ENCODE measurements at regions not wholly inside any gene's neighbourhood (a gene's known extent, or its start where the extent isn't known, plus 50 kb on each side); places are given as distances from the start of the nearest gene placed in this dataset.
"Not testable (repeated sequence)": the region's sequence is repeated elsewhere in the genome, so short reads cannot be mapped to it uniquely, and the experiment has no call there.

- ATAC-seq = no peak
- TF ChIP-seq OSR1 (CRISPR knock-in tag; IDR thresholded peaks at IDR 0.05) (no peak), ARNTL (CRISPR knock-in tag; IDR thresholded peaks at IDR 0.05; ENCODE audit: borderline replicate concordance, low read depth) (no peak), TOX (CRISPR knock-in tag; IDR thresholded peaks at IDR 0.05; ENCODE audit: borderline replicate concordance) (no peak), ZNF565 (CRISPR knock-in tag; conservative IDR thresholded peaks at IDR 0.05; ENCODE audit: low read depth) (no peak), ZNF8 (CRISPR knock-in tag; IDR thresholded peaks at IDR 0.05) (no peak), SNAI2 (CRISPR knock-in tag; IDR thresholded peaks at IDR 0.05) (no peak), CREB5 (CRISPR knock-in tag; IDR thresholded peaks at IDR 0.05; ENCODE audit: low read depth) (no peak), ZFP3 (CRISPR knock-in tag; IDR thresholded peaks at IDR 0.05) (no peak), TSHZ2 (CRISPR knock-in tag; IDR thresholded peaks at IDR 0.05) (no peak), PATZ1 (CRISPR knock-in tag; IDR thresholded peaks at IDR 0.05; ENCODE audit: borderline replicate concordance) (no peak), POU6F1 (CRISPR knock-in tag; IDR thresholded peaks at IDR 0.05; ENCODE audit: borderline replicate concordance, low read depth) (no peak), ZNF70 (CRISPR knock-in tag; IDR thresholded peaks at IDR 0.05) (no peak), ZFP30 (CRISPR knock-in tag; IDR thresholded peaks at IDR 0.05) (no peak)
Observed at GRCh38 chr2:67614454-67614853, 217.3 kb downstream of the ETAA1 start.

- peak; percentile 34; the same call in 1 of the 3 replicates for ATAC-seq
Observed at GRCh38 chr2:67616749-67617148, 219.6 kb downstream of the ETAA1 start.

GRCh38 chr2:67619204-67619603, 222.1 kb downstream of the ETAA1 start:
- TF ChIP-seq TOX (CRISPR knock-in tag; IDR thresholded peaks at IDR 0.05; ENCODE audit: borderline replicate concordance) (no peak), CSRNP3 (CRISPR knock-in tag; IDR thresholded peaks at IDR 0.05) (no peak)
- ATAC-seq = no peak

More at GRCh38 chr2:67616749-67617148, 219.6 kb downstream of the ETAA1 start:
- TF ChIP-seq PPARA (CRISPR knock-in tag; IDR thresholded peaks at IDR 0.05; ENCODE audit: borderline replicate concordance) (no peak), TCF4 (CRISPR knock-in tag; IDR thresholded peaks at IDR 0.05; ENCODE audit: borderline replicate concordance) (no peak), POU6F1 (CRISPR knock-in tag; IDR thresholded peaks at IDR 0.05; ENCODE audit: borderline replicate concordance, low read depth) (no peak), ZFP30 (CRISPR knock-in tag; IDR thresholded peaks at IDR 0.05) (no peak)

GRCh38 chr2:67623741-67624140, 226.6 kb downstream of the ETAA1 start:
- ATAC-seq = not testable (repeated sequence)
